Fibroblast of lung (primary cell): ENCODE measurements at regions not wholly inside any gene's neighbourhood (a gene's known extent, or its start where the extent isn't known, plus 50 kb on each side); places are given as distances from the start of the nearest gene placed in this dataset.

Experiments
- CTCF ChIP-seq, 2 donors: IDR thresholded peaks in 1 of 2; conservative IDR thresholded peaks in 1 of 2; 1 replicate in 1 of 2; 2 replicates in 1 of 2; pipeline ENCODE4 v1.5.1; 2011 to 2012; ENCODE audit warnings: low read length in 2 of 2, control low read depth in 1 of 2, inconsistent platforms in 1 of 2, low read depth in 1 of 2, mild to moderate bottlenecking in 1 of 2
- EZH2 ChIP-seq: IDR thresholded peaks from 2 replicates; pipeline ENCODE4 v1.5.1; 2012; ENCODE audit warnings: low read length, control low read depth, mild to moderate bottlenecking; ENCODE audit errors: missing control alignments

GRCh38 chr4:173859091-173859713 is 329.2 kb upstream of the HAND2 start:
- TF ChIP-seq EZH2 (no peak), CTCF (conservative IDR thresholded peaks at IDR 0.05 in 1 of 2, IDR thresholded peaks at IDR 0.05 in 1 of 2; ENCODE audit: low read depth in 1 of 2, low read length in 2 of 2) (no peak)
